ENCODE measurements at regions not wholly inside any gene's neighbourhood (a gene's known extent, or its start where the extent isn't known, plus 50 kb on each side); places are given as distances from the start of the nearest gene placed in this dataset.
"Not testable (repeated sequence)": the region's sequence is repeated elsewhere in the genome, so short reads cannot be mapped to it uniquely, and the experiment has no call there.

- no peak for DNase-seq
These were observed 1109.5 kb downstream of the BRD1 start for GRCh38 chr22:48717883-48718817.

GRCh38 chr22:48717076-48717810 is 1110.4 kb downstream of the BRD1 start:
- no peak for DNase-seq

GRCh38 chr22:48716154-48716553 is 1111.5 kb downstream of the BRD1 start:
- not testable (repeated sequence) for DNase-seq

GRCh38 chr22:48715511-48715910 is 1112.2 kb downstream of the BRD1 start:
- DNase-seq: no peak

GRCh38 chr22:48714231-48714630 is 1113.4 kb downstream of the BRD1 start:
- no peak for DNase-seq

- no peak for DNase-seq
These were observed 1114.1 kb downstream of the BRD1 start for GRCh38 chr22:48713272-48714205.

- no peak for DNase-seq
These were observed 1115.0 kb downstream of the BRD1 start for GRCh38 chr22:48712558-48713271.

- DNase-seq: no peak
These were observed 1116.0 kb downstream of the BRD1 start for GRCh38 chr22:48711669-48712068.

GRCh38 chr22:48711031-48711431 is 1116.6 kb downstream of the BRD1 start:
- DNase-seq: no peak

- DNase-seq: no peak
These were observed 1117.3 kb downstream of the BRD1 start for GRCh38 chr22:48710410-48710809.

- no peak for DNase-seq
These were observed 1117.7 kb downstream of the BRD1 start for GRCh38 chr22:48709976-48710375.

GRCh38 chr22:48709453-48709852 is 1118.2 kb downstream of the BRD1 start:
- DNase-seq: no peak

GRCh38 chr22:48708558-48709245 is 1119.0 kb downstream of the BRD1 start:
- DNase-seq: no peak

- no peak for DNase-seq
These were observed 1119.7 kb downstream of the BRD1 start for GRCh38 chr22:48707763-48708557.

GRCh38 chr22:48706934-48707762 is 1120.5 kb downstream of the BRD1 start:
- no peak for DNase-seq

GRCh38 chr22:48705917-48706605 is 1121.6 kb downstream of the BRD1 start:
- DNase-seq: no peak

GRCh38 chr22:48705159-48705916 is 1122.3 kb downstream of the BRD1 start:
- no peak for DNase-seq

- DNase-seq: no peak
These were observed 1123.3 kb downstream of the BRD1 start for GRCh38 chr22:48704335-48704734.
